DOHH2 (cell line): ENCODE measurements at regions not wholly inside any gene's neighbourhood (a gene's known extent, or its start where the extent isn't known, plus 50 kb on each side); places are given as distances from the start of the nearest gene placed in this dataset.

Experiments used
- H3F3A ChIP-seq: fragments of 200-600 bp; sonication (generic), shearing (Covaris generic); 2 replicates; pipeline ENCODE4 v1.6.0; 2016; ENCODE audit warnings: antibody characterized with exemption, mild to moderate bottlenecking; ENCODE audit not compliant: control insufficient read depth, insufficient read depth
- H3K27ac ChIP-seq: fragments of 200-600 bp; sonication (generic); 2 replicates; pipeline ENCODE4 v1.5.1; 2014; ENCODE audit warnings: low read depth, mild to moderate bottlenecking, low read length, moderate library complexity
- H3K27me3 ChIP-seq: fragments of 200-600 bp; sonication (generic); 2 replicates; pipeline ENCODE4 v1.6.1; 2014; ENCODE audit warnings: mild to moderate bottlenecking, low read length, mixed read lengths; ENCODE audit not compliant: control insufficient read depth
- H3K36me3 ChIP-seq: fragments of 200-600 bp; sonication (generic); 2 replicates; pipeline ENCODE4 v1.6.1; 2014; ENCODE audit warnings: mild to moderate bottlenecking, low read length, moderate library complexity, mixed read lengths; ENCODE audit not compliant: control insufficient read depth
- H3K4me1 ChIP-seq: fragments of 200-600 bp; sonication (generic); 2 replicates; pipeline ENCODE4 v1.6.1; 2014; ENCODE audit warnings: mild to moderate bottlenecking, low read length, mixed read lengths; ENCODE audit not compliant: control insufficient read depth
- H3K4me2 ChIP-seq: fragments of 200-600 bp; sonication (generic); 2 replicates; pipeline ENCODE4 v1.6.0; 2014; ENCODE audit warnings: mild to moderate bottlenecking, low read length, moderate library complexity
- H3K4me3 ChIP-seq: fragments of 200-600 bp; sonication (generic); 2 replicates; pipeline ENCODE4 v1.5.1; 2014; ENCODE audit warnings: mild to moderate bottlenecking, low read length, mixed read lengths
- H3K79me2 ChIP-seq: fragments of 200-600 bp; sonication (generic); 2 replicates; pipeline ENCODE4 v1.6.1; 2014; ENCODE audit warnings: mild to moderate bottlenecking, low read length, mixed read lengths; ENCODE audit not compliant: control insufficient read depth
- H3K9me2 ChIP-seq: fragments of 200-600 bp; sonication (generic); replicated peaks from 2 replicates; pipeline ENCODE4 v1.6.1; 2014; ENCODE audit warnings: mild to moderate bottlenecking, low read length, mixed read lengths; ENCODE audit not compliant: control insufficient read depth
- H3K9me3 ChIP-seq: fragments of 200-600 bp; sonication (generic); 2 replicates; pipeline ENCODE4 v1.6.1; 2014; ENCODE audit warnings: antibody characterized with exemption, low read length, mixed read lengths; ENCODE audit not compliant: control insufficient read depth, insufficient read depth
- H4K20me1 ChIP-seq: fragments of 200-600 bp; sonication (generic); 2 replicates; pipeline ENCODE4 v1.6.0; 2014; ENCODE audit warnings: low read depth, mild to moderate bottlenecking, antibody characterized with exemption, low read length, moderate library complexity; ENCODE audit not compliant: control insufficient read depth, insufficient read depth
- EZH2phosphoT487 ChIP-seq: fragments of 200-600 bp; sonication (generic); IDR thresholded peaks from 2 replicates; pipeline ENCODE4 v1.6.1; 2017; ENCODE audit warnings: borderline replicate concordance, mild to moderate bottlenecking, antibody characterized with exemption, low read length, moderate library complexity, mixed read lengths
- TF ChIP-seq, protein P1 (sequence below): fragments of 200-600 bp; sonication (generic); IDR thresholded peaks from one replicate; pipeline ENCODE4 v1.5.1; 2014; ENCODE audit warnings: antibody characterized with exemption, mild to moderate bottlenecking, low read depth, low read length; ENCODE audit not compliant: poor library complexity, severe bottlenecking

GRCh38 chr10:61612450-61612849 is 50.3 kb upstream of the CABCOCO1 start:
- Histone ChIP-seq H3K4me3 (no peak overlapping the region), H4K20me1 (no peaks in the 10 kb centered on the region), H3F3A (no peaks in the 10 kb centered on the region), H3K9me3 (no peaks in the 10 kb centered on the region), H3K4me1 (no peaks in the 10 kb centered on the region), H3K4me2 (no peak overlapping the region), H3K9me2 (no peaks in the 10 kb centered on the region), H3K36me3 (no peaks in the 10 kb centered on the region), H3K27me3 (no peaks in the 10 kb centered on the region), H3K27ac (no peak overlapping the region), H3K79me2 (no peaks in the 10 kb centered on the region)
- TF ChIP-seq, protein P1, sequence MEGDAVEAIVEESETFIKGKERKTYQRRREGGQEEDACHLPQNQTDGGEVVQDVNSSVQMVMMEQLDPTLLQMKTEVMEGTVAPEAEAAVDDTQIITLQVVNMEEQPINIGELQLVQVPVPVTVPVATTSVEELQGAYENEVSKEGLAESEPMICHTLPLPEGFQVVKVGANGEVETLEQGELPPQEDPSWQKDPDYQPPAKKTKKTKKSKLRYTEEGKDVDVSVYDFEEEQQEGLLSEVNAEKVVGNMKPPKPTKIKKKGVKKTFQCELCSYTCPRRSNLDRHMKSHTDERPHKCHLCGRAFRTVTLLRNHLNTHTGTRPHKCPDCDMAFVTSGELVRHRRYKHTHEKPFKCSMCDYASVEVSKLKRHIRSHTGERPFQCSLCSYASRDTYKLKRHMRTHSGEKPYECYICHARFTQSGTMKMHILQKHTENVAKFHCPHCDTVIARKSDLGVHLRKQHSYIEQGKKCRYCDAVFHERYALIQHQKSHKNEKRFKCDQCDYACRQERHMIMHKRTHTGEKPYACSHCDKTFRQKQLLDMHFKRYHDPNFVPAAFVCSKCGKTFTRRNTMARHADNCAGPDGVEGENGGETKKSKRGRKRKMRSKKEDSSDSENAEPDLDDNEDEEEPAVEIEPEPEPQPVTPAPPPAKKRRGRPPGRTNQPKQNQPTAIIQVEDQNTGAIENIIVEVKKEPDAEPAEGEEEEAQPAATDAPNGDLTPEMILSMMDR: no peak
- no peak for TF ChIP-seq EZH2phosphoT487

DNA sequence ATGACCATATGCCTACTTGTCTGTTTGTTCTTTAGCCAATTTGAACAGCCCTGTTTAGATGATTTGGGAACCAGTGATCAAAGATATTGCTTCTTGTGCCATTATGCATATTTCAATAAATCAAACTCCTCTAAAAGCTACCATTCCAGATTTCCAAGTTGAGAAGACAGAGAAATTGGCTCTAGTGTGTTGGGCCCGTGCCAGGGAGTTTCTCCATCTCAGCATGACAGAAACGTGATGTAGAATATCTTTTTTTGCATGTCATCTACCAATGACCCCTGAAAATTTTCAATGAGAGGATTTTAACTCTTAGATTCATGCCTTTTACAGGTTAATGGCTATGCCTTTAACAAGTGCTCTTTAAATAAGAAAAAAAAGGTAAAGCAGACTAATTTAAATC is 50.7 kb upstream of the CABCOCO1 start:
- Histone ChIP-seq H3K79me2 (no peaks in the 10 kb centered on the region), H3K9me2 (no peaks in the 10 kb centered on the region), H3K27ac (no peak overlapping the region), H4K20me1 (no peaks in the 10 kb centered on the region), H3K9me3 (no peaks in the 10 kb centered on the region), H3F3A (no peaks in the 10 kb centered on the region), H3K36me3 (no peaks in the 10 kb centered on the region), H3K4me1 (no peaks in the 10 kb centered on the region), H3K4me3 (no peak overlapping the region), H3K27me3 (no peaks in the 10 kb centered on the region), H3K4me2 (no peak overlapping the region)
- TF ChIP-seq, protein P1: no peak
- no peak for TF ChIP-seq EZH2phosphoT487

DNA sequence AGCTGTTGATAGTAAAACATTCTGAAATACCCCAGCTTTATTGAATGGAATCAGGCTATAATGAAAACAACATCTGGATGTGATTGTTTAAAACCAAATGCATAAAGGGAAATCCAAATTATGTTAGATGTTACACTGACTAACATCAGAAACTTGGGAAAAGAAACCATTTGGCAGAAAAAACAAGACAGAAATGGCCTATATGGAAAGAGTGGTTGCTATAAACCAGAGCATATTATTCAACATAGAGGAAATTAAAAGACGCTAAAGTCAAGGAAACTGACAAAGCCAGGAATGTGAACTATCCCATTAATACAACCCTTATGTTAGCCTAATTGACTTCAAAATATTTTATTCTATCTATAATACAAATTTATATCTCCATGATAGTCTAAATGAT is 53.0 kb upstream of the CABCOCO1 start:
- no peak overlapping the region for H3K27ac ChIP-seq
- no peaks in the 10 kb centered on the region for H3K27me3 ChIP-seq

More for the DNA sequence above, 53.0 kb upstream of the CABCOCO1 start:
- no peaks in the 10 kb centered on the region for H3K9me2 ChIP-seq
- no peak overlapping the region for H3K4me3 ChIP-seq
- H3K4me1 ChIP-seq: no peaks in the 10 kb centered on the region
- no peak overlapping the region for H3K4me2 ChIP-seq
- no peaks in the 10 kb centered on the region for H4K20me1 ChIP-seq
- no peaks in the 10 kb centered on the region for H3K36me3 ChIP-seq
- no peaks in the 10 kb centered on the region for H3F3A ChIP-seq
- H3K79me2 ChIP-seq: no peaks in the 10 kb centered on the region
- TF ChIP-seq, protein P1: no peak
- H3K9me3 ChIP-seq: no peaks in the 10 kb centered on the region
